PC-9 (cell line): ENCODE measurements at regions not wholly inside any gene's neighbourhood (a gene's known extent, or its start where the extent isn't known, plus 50 kb on each side); places are given as distances from the start of the nearest gene placed in this dataset.

Experiments used
- CTCF ChIP-seq: fragments of 200-600 bp; sonication (generic); conservative IDR thresholded peaks from 2 replicates; pipeline ENCODE4 v1.6.1; 2017; ENCODE audit warnings: mixed run types, antibody characterized with exemption, mild to moderate bottlenecking, moderate library complexity
- EZH2 ChIP-seq: fragments of 200-600 bp; sonication (generic); IDR thresholded peaks from 2 replicates; pipeline ENCODE4 v1.8.0; 2017; ENCODE audit warnings: antibody characterized with exemption, low read depth

GRCh38 chr11:11763796-11764422, 77.9 kb upstream of the USP47 start:
- no peak for TF ChIP-seq CTCF
- no peak for TF ChIP-seq EZH2
